Neural progenitor cell (in vitro differentiated cells): ENCODE measurements at regions not wholly inside any gene's neighbourhood (a gene's known extent, or its start where the extent isn't known, plus 50 kb on each side); places are given as distances from the start of the nearest gene placed in this dataset.

Source experiments
- DNase-seq: peaks from one replicate; pipeline ENCODE4 v3.0.0-alpha.2; 2016; ENCODE audit warnings: low spot score
- H2AFZ ChIP-seq: fragments of 200-600 bp; sonication (generic); replicated peaks from 2 replicates; pipeline ENCODE4 v1.6.1; 2016; ENCODE audit warnings: antibody characterized with exemption
- H3F3A ChIP-seq: fragments of 200-600 bp; sonication (generic); 2 replicates; pipeline ENCODE4 v1.6.1; 2016; ENCODE audit warnings: antibody characterized with exemption, low read depth
- H3K27ac ChIP-seq: fragments of 200-600 bp; sonication (generic); 2 replicates; pipeline ENCODE4 v1.5.1; 2016; ENCODE audit warnings: mild to moderate bottlenecking
- H3K27me3 ChIP-seq: fragments of 200-600 bp; sonication (generic); 2 replicates; pipeline ENCODE4 v1.6.1; 2016; ENCODE audit warnings: mild to moderate bottlenecking, moderate library complexity
- H3K36me3 ChIP-seq: fragments of 200-600 bp; sonication (generic); 2 replicates; pipeline ENCODE4 v1.5.1; 2016
- H3K4me1 ChIP-seq: fragments of 200-600 bp; sonication (generic); 2 replicates; pipeline ENCODE4 v1.6.1; 2016; ENCODE audit warnings: mixed run types
- H3K4me2 ChIP-seq: fragments of 200-600 bp; sonication (generic); 2 replicates; pipeline ENCODE4 v1.6.1; 2016
- H3K4me3 ChIP-seq: fragments of 200-600 bp; sonication (generic); 2 replicates; pipeline ENCODE4 v1.5.1; 2016
- H3K79me2 ChIP-seq: fragments of 200-600 bp; sonication (generic); 2 replicates; pipeline ENCODE4 v1.6.1; 2016; ENCODE audit warnings: low read depth
- H3K9ac ChIP-seq: fragments of 200-600 bp; sonication (generic); 2 replicates; pipeline ENCODE4 v1.6.1; 2016
- H3K9me3 ChIP-seq: fragments of 200-600 bp; sonication (generic); 2 replicates; pipeline ENCODE4 v1.5.1; 2016; ENCODE audit warnings: low read depth
- H4K20me1 ChIP-seq: fragments of 200-600 bp; sonication (generic); 2 replicates; pipeline ENCODE4 v1.6.1; 2016; ENCODE audit warnings: low read depth
- H3K27ac Mint-ChIP-seq: 3 replicates; pipeline ENCODE4 v1.8.0; 2021; ENCODE audit warnings: mixed read lengths
- H3K27me3 Mint-ChIP-seq: 2 replicates; pipeline ENCODE4 v1.8.0; 2022; ENCODE audit warnings: low read depth, mild to moderate bottlenecking, inconsistent platforms, moderate library complexity, mixed read lengths; ENCODE audit not compliant: insufficient read depth
- H3K36me3 Mint-ChIP-seq: 3 replicates; pipeline ENCODE4 v1.8.0; 2021; ENCODE audit warnings: mixed read lengths
- H3K4me1 Mint-ChIP-seq: 3 replicates; pipeline ENCODE4 v1.8.0; 2021; ENCODE audit warnings: mixed read lengths
- H3K4me3 Mint-ChIP-seq: 3 replicates; pipeline ENCODE4 v1.8.0; 2021; ENCODE audit warnings: mild to moderate bottlenecking, moderate library complexity, mixed read lengths
- H3K9me3 Mint-ChIP-seq: 3 replicates; pipeline ENCODE4 v1.8.0; 2020; ENCODE audit warnings: mixed read lengths
- CTCF ChIP-seq: fragments of 200-600 bp; sonication (generic); IDR thresholded peaks from 2 replicates; pipeline ENCODE4 v1.5.1; 2017; ENCODE audit warnings: antibody characterized with exemption, mild to moderate bottlenecking
- EZH2 ChIP-seq: fragments of 200-600 bp; sonication (generic); IDR thresholded peaks from 2 replicates; pipeline ENCODE4 v1.6.1; 2017; ENCODE audit warnings: antibody characterized with exemption, mild to moderate bottlenecking, moderate library complexity
- EZH2phosphoT487 ChIP-seq: fragments of 200-600 bp; sonication (generic); IDR thresholded peaks from 2 replicates; pipeline ENCODE4 v1.6.1; 2017; ENCODE audit warnings: antibody characterized with exemption

DNA sequence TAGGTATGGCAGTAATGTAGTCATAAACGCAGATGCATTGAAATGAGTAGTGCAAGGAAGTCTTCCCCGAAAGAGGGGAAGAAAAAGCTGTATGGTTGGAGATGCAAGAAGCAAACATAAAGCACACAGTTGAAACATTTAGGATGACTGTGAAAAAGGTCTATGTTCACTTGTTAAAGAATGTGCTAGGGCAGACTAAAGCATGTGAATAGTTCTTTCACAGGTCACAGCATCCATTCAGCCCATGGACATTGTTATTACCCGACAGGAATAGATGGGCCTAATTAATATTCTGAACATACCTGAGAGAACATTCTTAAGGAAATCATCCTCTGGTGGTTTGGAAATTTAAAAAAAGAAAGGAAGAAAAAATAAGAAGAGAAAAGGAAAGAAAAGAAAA is 595.2 kb downstream of the ZIC1 start:
- no peaks in the 10 kb centered on the region for H3K79me2 ChIP-seq
- Mint-ChIP-seq H3K36me3 (peaks cover 24% of the 10 kb centered on the region), H3K27me3 (peaks cover 2% of the 10 kb centered on the region), H3K4me1 (peaks cover 29% of the 10 kb centered on the region), H3K27ac (peak overlapping the region; percentile 87), H3K9me3 (peaks cover 9% of the 10 kb centered on the region), H3K4me3 (peak overlapping the region; percentile 58)
- TF ChIP-seq EZH2phosphoT487 (no peak), EZH2 (no peak), CTCF (no peak)
- H3F3A ChIP-seq: peaks cover 25% of the 10 kb centered on the region
- peak overlapping the region; percentile 68 for H3K4me2 ChIP-seq
- no peaks in the 10 kb centered on the region for H3K36me3 ChIP-seq
- no peak overlapping the region for H3K9ac ChIP-seq
- DNase-seq: peak; percentile 61
- no peaks in the 10 kb centered on the region for H3K9me3 ChIP-seq
- H3K27me3 ChIP-seq: no peaks in the 10 kb centered on the region
- no peak overlapping the region for H2AFZ ChIP-seq
- peak overlapping the region; percentile 30 for H3K4me3 ChIP-seq
- H3K27ac ChIP-seq: peak overlapping the region; percentile 39
- H4K20me1 ChIP-seq: no peaks in the 10 kb centered on the region
- H3K4me1 ChIP-seq: peaks cover 28% of the 10 kb centered on the region

GRCh38 chr3:148005456-148005855 is 596.3 kb downstream of the ZIC1 start:
- Mint-ChIP-seq H3K27ac (no peak overlapping the region), H3K4me1 (peaks cover 29% of the 10 kb centered on the region), H3K9me3 (peaks cover 8% of the 10 kb centered on the region), H3K4me3 (no peak overlapping the region), H3K36me3 (peaks cover 26% of the 10 kb centered on the region), H3K27me3 (peaks cover 2% of the 10 kb centered on the region)
- H3K4me3 ChIP-seq: no peak overlapping the region
- no peaks in the 10 kb centered on the region for H3K9me3 ChIP-seq
- no peaks in the 10 kb centered on the region for H3K36me3 ChIP-seq
- DNase-seq: peak; percentile 22
- no peaks in the 10 kb centered on the region for H4K20me1 ChIP-seq
- H3K27ac ChIP-seq: no peak overlapping the region
- H3K9ac ChIP-seq: no peak overlapping the region
- TF ChIP-seq EZH2 (no peak), CTCF (no peak), EZH2phosphoT487 (no peak)
- no peaks in the 10 kb centered on the region for H3K79me2 ChIP-seq
- H3K4me1 ChIP-seq: peaks cover 28% of the 10 kb centered on the region
- no peak overlapping the region for H2AFZ ChIP-seq
- peaks cover 25% of the 10 kb centered on the region for H3F3A ChIP-seq
- H3K27me3 ChIP-seq: no peaks in the 10 kb centered on the region
- H3K4me2 ChIP-seq: no peak overlapping the region

GRCh38 chr3:148006508-148006907 is 597.3 kb downstream of the ZIC1 start:
- Histone ChIP-seq H3K79me2 (no peaks in the 10 kb centered on the region), H3K4me1 (peaks cover 28% of the 10 kb centered on the region), H3K27me3 (no peaks in the 10 kb centered on the region), H3F3A (peaks cover 25% of the 10 kb centered on the region), H3K9ac (no peak overlapping the region), H3K9me3 (no peaks in the 10 kb centered on the region), H3K4me3 (no peak overlapping the region), H3K27ac (no peak overlapping the region), H3K36me3 (no peaks in the 10 kb centered on the region), H4K20me1 (no peaks in the 10 kb centered on the region), H3K4me2 (no peak overlapping the region), H2AFZ (no peak overlapping the region)
- H3K4me3 Mint-ChIP-seq: no peak overlapping the region
- TF ChIP-seq EZH2: no peak
- H3K9me3 Mint-ChIP-seq: peaks cover 8% of the 10 kb centered on the region
- H3K4me1 Mint-ChIP-seq: peaks cover 29% of the 10 kb centered on the region
- peak; percentile 11 for DNase-seq
- peaks cover 2% of the 10 kb centered on the region for H3K27me3 Mint-ChIP-seq
- no peak overlapping the region for H3K27ac Mint-ChIP-seq
- H3K36me3 Mint-ChIP-seq: peaks cover 26% of the 10 kb centered on the region

DNA sequence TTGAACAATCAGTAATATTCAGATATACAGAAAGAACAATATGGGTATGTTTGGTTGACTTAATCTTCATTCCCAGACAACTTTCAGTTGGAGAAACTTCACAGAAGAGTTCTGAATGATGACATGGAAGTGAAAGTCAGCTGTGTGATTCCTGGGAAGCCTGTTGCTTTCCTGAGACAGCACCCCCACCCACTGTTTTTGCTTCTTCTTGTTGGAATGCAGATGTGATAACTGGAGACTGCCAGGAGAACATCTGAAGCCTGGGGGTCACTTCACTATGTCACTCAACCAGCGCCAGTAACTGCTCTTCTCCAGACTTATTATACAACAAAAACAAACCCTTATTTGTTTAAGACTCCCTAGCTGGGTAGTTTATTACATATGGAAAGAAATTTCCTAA is 599.4 kb downstream of the ZIC1 start:
- Mint-ChIP-seq H3K36me3 (peaks cover 25% of the 10 kb centered on the region), H3K4me1 (peaks cover 23% of the 10 kb centered on the region), H3K27me3 (peaks cover 2% of the 10 kb centered on the region), H3K27ac (no peak overlapping the region), H3K4me3 (no peak overlapping the region), H3K9me3 (peaks cover 13% of the 10 kb centered on the region)
- no peak overlapping the region for H3K9ac ChIP-seq
- no peak for DNase-seq
- H3K36me3 ChIP-seq: no peaks in the 10 kb centered on the region
- H4K20me1 ChIP-seq: no peaks in the 10 kb centered on the region
- peaks cover 26% of the 10 kb centered on the region for H3K4me1 ChIP-seq
- H3K4me3 ChIP-seq: no peak overlapping the region
- no peaks in the 10 kb centered on the region for H3K27me3 ChIP-seq
- H3K79me2 ChIP-seq: no peaks in the 10 kb centered on the region
- H2AFZ ChIP-seq: no peak overlapping the region
- no peak overlapping the region for H3K4me2 ChIP-seq
- peaks cover 25% of the 10 kb centered on the region for H3F3A ChIP-seq
- no peaks in the 10 kb centered on the region for H3K9me3 ChIP-seq
- no peak overlapping the region for H3K27ac ChIP-seq
- TF ChIP-seq CTCF (no peak), EZH2 (no peak), EZH2phosphoT487 (no peak)
